ENCODE measurements at regions not wholly inside any gene's neighbourhood (a gene's known extent, or its start where the extent isn't known, plus 50 kb on each side); places are given as distances from the start of the nearest gene placed in this dataset.
A peak's percentile ranks its signal among the peaks of the same experiment; 100 is the strongest.

DNA sequence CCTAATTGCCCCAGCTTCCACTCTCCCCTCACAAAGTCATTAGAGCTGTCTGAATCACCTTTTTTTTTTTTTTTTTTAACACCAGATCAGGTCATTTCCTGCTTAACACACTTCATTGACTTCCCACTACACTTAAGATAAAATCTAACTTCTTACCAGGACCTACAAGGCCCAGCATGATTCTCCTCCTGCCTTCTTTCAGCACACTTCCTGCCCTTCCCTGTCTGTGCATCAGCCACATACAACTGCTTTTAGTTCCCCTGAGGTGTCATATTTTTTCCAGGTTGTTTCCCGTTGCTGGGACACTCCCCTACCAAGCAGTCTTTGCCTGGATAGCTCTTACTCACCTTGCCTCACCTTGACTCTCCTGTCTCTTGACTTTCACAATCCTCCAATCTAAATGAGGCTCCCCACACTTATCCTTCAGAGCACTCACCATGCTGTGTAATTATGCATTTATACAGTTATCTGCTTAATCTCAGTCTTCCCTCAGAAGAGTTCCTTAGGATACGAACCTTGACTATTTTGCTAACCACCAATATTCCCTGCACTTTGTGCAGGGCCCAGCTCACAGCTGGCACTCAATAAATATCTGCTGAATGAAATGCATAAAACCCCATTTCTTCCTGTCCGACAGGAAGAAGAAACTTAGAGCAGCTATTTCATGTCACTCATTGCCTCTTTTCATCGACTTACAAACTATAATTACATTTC, 96.6 kb upstream of the AKIP1 start:
- no peak for DNase-seq
- no peaks in the 10 kb centered on the region for H3K9me3 ChIP-seq
- no peaks in the 10 kb centered on the region for H3K27me3 ChIP-seq
- H3K4me1 ChIP-seq, result peaks cover 6 to 11% of the 10 kb centered on the region in 2 donors
- H3K36me3 ChIP-seq, result no peaks in the 10 kb centered on the region
- no peak for TF ChIP-seq CTCF (IDR thresholded peaks at IDR 0.05)
- H3K4me3 ChIP-seq, result no peak overlapping the region
- peak overlapping the region; percentile 90 to 96 for H3K27ac ChIP-seq
- intact Hi-C loops (cut with DNase I; ENCODE audit: low total_unique reads), result loop anchor here (10.0 kb wide), 1 partner anchor 130 kb away; the partner anchor contains the start of genes RPL27A and TRIM66

- H3K4me3 ChIP-seq, result no peak overlapping the region
- peak overlapping the region; percentile 39 to 96 for H3K27ac ChIP-seq
- no peak for DNase-seq
- no peaks in the 10 kb centered on the region for H3K27me3 ChIP-seq
- intact Hi-C loops (cut with DNase I; ENCODE audit: low total_unique reads), result loop anchor here (10.0 kb wide), 1 partner anchor 130 kb away; the partner anchor contains the start of genes RPL27A and TRIM66
- no peaks in the 10 kb centered on the region for H3K9me3 ChIP-seq
- peaks cover 6 to 11% of the 10 kb centered on the region in 2 donors for H3K4me1 ChIP-seq
- H3K36me3 ChIP-seq, result no peaks in the 10 kb centered on the region
- TF ChIP-seq POLR2A (IDR thresholded peaks at IDR 0.05) (no peak), CTCF (IDR thresholded peaks at IDR 0.05) (no peak)
Observed at GRCh38 chr11:8814923-8815240, 96.1 kb upstream of the AKIP1 start.

GRCh38 chr11:8818421-8818820, 92.6 kb upstream of the AKIP1 start:
- Histone ChIP-seq H3K4me3 (no peak overlapping the region), H3K27ac (no peak overlapping the region), H3K36me3 (no peaks in the 10 kb centered on the region), H3K27me3 (no peaks in the 10 kb centered on the region), H3K9me3 (no peaks in the 10 kb centered on the region), H3K4me1 (no peaks in the 10 kb centered on the region)
- TF ChIP-seq CTCF (IDR thresholded peaks at IDR 0.05), result no peak
- TF ChIP-seq POLR2A (IDR thresholded peaks at IDR 0.05), result no peak
- intact Hi-C loops (cut with DNase I; ENCODE audit: low total_unique reads), result loop anchor here (10.0 kb wide), 1 partner anchor 134 kb away; the partner anchor contains the start of genes RPL27A and TRIM66
- no peak for DNase-seq

DNA sequence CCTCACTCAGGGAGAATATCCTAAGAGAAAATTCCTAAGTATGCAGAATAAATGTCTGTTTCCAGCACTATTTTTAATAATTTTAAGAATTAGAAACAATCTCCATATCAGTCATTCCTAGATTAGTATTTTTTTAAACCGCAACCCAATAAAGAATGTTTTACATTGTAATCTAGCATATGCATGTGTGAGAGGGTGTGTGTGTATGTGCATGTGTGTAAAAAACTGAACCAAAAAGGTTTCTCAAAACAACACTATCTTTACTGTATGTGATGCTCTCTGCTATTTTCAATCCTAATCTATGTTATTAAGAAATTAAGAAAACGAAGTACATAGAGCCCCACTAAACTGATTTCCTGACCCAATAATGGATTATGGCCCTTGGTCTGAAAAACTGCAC, 90.6 kb upstream of the AKIP1 start:
- TF ChIP-seq CTCF (IDR thresholded peaks at IDR 0.05) (no peak), POLR2A (IDR thresholded peaks at IDR 0.05) (no peak)
- Histone ChIP-seq H3K36me3 (no peaks in the 10 kb centered on the region), H3K4me1 (no peaks in the 10 kb centered on the region), H3K4me3 (no peak overlapping the region), H3K9me3 (no peaks in the 10 kb centered on the region), H3K27me3 (no peaks in the 10 kb centered on the region), H3K27ac (no peak overlapping the region)
- intact Hi-C loops (cut with DNase I; ENCODE audit: low total_unique reads), result no loop called here
- DNase-seq, result no peak

DNA sequence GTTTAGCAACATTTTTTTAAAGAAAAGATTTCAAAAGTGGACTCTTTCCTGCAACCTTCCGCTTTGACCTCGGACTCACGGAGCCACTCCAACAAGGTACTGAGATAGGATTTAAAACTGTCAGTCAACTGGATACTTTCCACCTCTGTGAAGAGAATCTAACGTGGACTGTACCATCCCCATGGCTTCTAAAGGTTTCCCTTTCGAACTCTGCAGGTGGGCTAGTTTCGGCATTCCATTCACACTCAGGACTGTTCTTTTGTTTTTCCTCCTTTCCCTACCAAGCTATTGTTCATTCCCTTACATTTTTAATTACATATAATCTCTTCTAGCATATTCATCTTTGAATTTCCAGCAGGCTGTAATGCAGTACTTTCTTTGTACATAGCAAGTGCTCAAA, 88.5 kb upstream of the AKIP1 start:
- intact Hi-C loops (cut with DNase I; ENCODE audit: low total_unique reads), result no loop called here
- Histone ChIP-seq H3K9me3 (no peaks in the 10 kb centered on the region), H3K4me1 (no peaks in the 10 kb centered on the region), H3K27me3 (no peaks in the 10 kb centered on the region), H3K36me3 (no peaks in the 10 kb centered on the region), H3K27ac (no peak overlapping the region), H3K4me3 (no peak overlapping the region)
- TF ChIP-seq CTCF (IDR thresholded peaks at IDR 0.05) (no peak), POLR2A (IDR thresholded peaks at IDR 0.05) (no peak)
- DNase-seq, result no peak
